Prostate gland (tissue), 2 donors: ENCODE measurements at regions not wholly inside any gene's neighbourhood (a gene's known extent, or its start where the extent isn't known, plus 50 kb on each side); places are given as distances from the start of the nearest gene placed in this dataset.

Experiments used
- DNase-seq: peaks from one replicate; pipeline ENCODE4 v3.0.0-alpha.2; 2019; ENCODE audit warnings: low spot score
- H3K27ac ChIP-seq, 2 donors: fragments of 200-600 bp; sonication (generic); 2 replicates each; pipeline ENCODE4 v1.5.1; 2017 to 2019
- H3K27me3 ChIP-seq: fragments of 200-600 bp; sonication (generic); replicated peaks from 2 replicates; pipeline ENCODE4 v1.5.1; 2019; ENCODE audit not compliant: insufficient read depth
- H3K36me3 ChIP-seq, 2 donors: fragments of 200-600 bp; sonication (generic); 1 replicate in 1 of 2; 2 replicates in 1 of 2; pipeline versions ENCODE4 v1.5.1 to v1.8.1; 2017 to 2019
- H3K4me1 ChIP-seq: fragments of 200-600 bp; sonication (generic); replicated peaks from 2 replicates; pipeline ENCODE4 v1.5.1; 2019
- H3K4me3 ChIP-seq, 2 donors: fragments of 200-600 bp; sonication (generic); 2 replicates each; pipeline ENCODE4 v1.5.1; 2017 to 2019
- H3K9me3 ChIP-seq: fragments of 200-600 bp; sonication (generic); 2 replicates; pipeline ENCODE4 v1.5.1; 2017
- CTCF ChIP-seq, 4 experiments: fragments of 200-600 bp in 2 of 4; fragments of 450-650 bp in 2 of 4; sonication (generic) in 2 of 4; IDR thresholded peaks; 1 replicate in 3 of 4; 2 replicates in 1 of 4; pipeline ENCODE4 v1.5.1; 2016 to 2019; ENCODE audit warnings: antibody characterized with exemption in 4 of 4, mild to moderate bottlenecking in 2 of 4, moderate library complexity in 2 of 4
- POLR2A ChIP-seq: fragments of 450-650 bp; IDR thresholded peaks from one replicate; pipeline ENCODE4 v1.6.1; 2016; ENCODE audit warnings: antibody characterized with exemption, mild to moderate bottlenecking
- POLR2AphosphoS5 ChIP-seq: sonication (generic); formaldehyde crosslinking; IDR thresholded peaks from one replicate; pipeline ENCODE4 v1.6.1; 2017; ENCODE audit warnings: antibody characterized with exemption
- WGBS: methylation state at CpG from one replicate; pipeline ENCODE4 v1.1.5; 2018; 5-methylcytosine and 5-hydroxymethylcytosine counted together
- intact Hi-C: fragments of 100-400 bp; cut with DNase I; formaldehyde crosslinking; loops from one replicate; pipeline ENCODE4 v1.14.2; 2022

- Histone ChIP-seq H3K27ac (no peak overlapping the region), H3K9me3 (no peaks in the 10 kb centered on the region), H3K4me1 (no peaks in the 10 kb centered on the region), H3K27me3 (no peaks in the 10 kb centered on the region), H3K4me3 (no peak overlapping the region), H3K36me3 (no peaks in the 10 kb centered on the region)
- intact Hi-C loops, result no loop called here
- DNase-seq, result no peak
- WGBS, result 74% methylated on average over 2 of the region's 2 CpGs
- no peak for TF ChIP-seq POLR2AphosphoS5
Measured at GRCh38 chr10:30158325-30158960, 99.1 kb upstream of the JCAD start.

- Histone ChIP-seq H3K4me1 (no peaks in the 10 kb centered on the region), H3K27ac (no peak overlapping the region), H3K27me3 (no peaks in the 10 kb centered on the region), H3K4me3 (no peak overlapping the region), H3K36me3 (no peaks in the 10 kb centered on the region), H3K9me3 (no peaks in the 10 kb centered on the region)
- no peak for DNase-seq
- intact Hi-C loops, result no loop called here
- TF ChIP-seq POLR2AphosphoS5 (no peak), CTCF (IDR thresholded peaks at IDR 0.05) (no peak)
- WGBS, result 60% methylated on average over 4 of the region's 4 CpGs
Measured at GRCh38 chr10:30155401-30155800, 96.0 kb upstream of the JCAD start.

- Histone ChIP-seq H3K27ac (no peak overlapping the region), H3K9me3 (no peaks in the 10 kb centered on the region), H3K27me3 (no peaks in the 10 kb centered on the region), H3K4me3 (no peak overlapping the region), H3K36me3 (no peaks in the 10 kb centered on the region), H3K4me1 (no peaks in the 10 kb centered on the region)
- 86% methylated on average over 1 of the region's 1 CpG for WGBS
- intact Hi-C loops, result no loop called here
- no peak for TF ChIP-seq CTCF (IDR thresholded peaks at IDR 0.05)
- DNase-seq, result no peak
Measured at GRCh38 chr10:30154561-30154960, 95.2 kb upstream of the JCAD start.

GRCh38 chr10:30154126-30154525, 94.7 kb upstream of the JCAD start:
- DNase-seq, result no peak
- H3K4me3 ChIP-seq, result no peak overlapping the region
- no peaks in the 10 kb centered on the region for H3K27me3 ChIP-seq
- H3K9me3 ChIP-seq, result no peaks in the 10 kb centered on the region
- no peaks in the 10 kb centered on the region for H3K36me3 ChIP-seq
- TF ChIP-seq POLR2A, result no peak
- TF ChIP-seq CTCF (IDR thresholded peaks at IDR 0.05), result no peak
- TF ChIP-seq POLR2AphosphoS5, result no peak
- intact Hi-C loops, result no loop called here
- WGBS, result 96% methylated on average over 4 of the region's 4 CpGs
- H3K27ac ChIP-seq, result no peak overlapping the region
- no peaks in the 10 kb centered on the region for H3K4me1 ChIP-seq

GRCh38 chr10:30151581-30152389, 92.4 kb upstream of the JCAD start:
- Histone ChIP-seq H3K4me1 (no peaks in the 10 kb centered on the region), H3K36me3 (no peaks in the 10 kb centered on the region), H3K4me3 (no peak overlapping the region), H3K27ac (no peak overlapping the region), H3K27me3 (no peaks in the 10 kb centered on the region), H3K9me3 (no peaks in the 10 kb centered on the region)
- DNase-seq, result no peak
- 76% methylated on average over 8 of the region's 8 CpGs for WGBS
- intact Hi-C loops, result no loop called here
- no peak for TF ChIP-seq POLR2AphosphoS5
- no peak for TF ChIP-seq CTCF (IDR thresholded peaks at IDR 0.05)
- no peak for TF ChIP-seq POLR2A
